ENCODE measurements at regions not wholly inside any gene's neighbourhood (a gene's known extent, or its start where the extent isn't known, plus 50 kb on each side); places are given as distances from the start of the nearest gene placed in this dataset.

DNA sequence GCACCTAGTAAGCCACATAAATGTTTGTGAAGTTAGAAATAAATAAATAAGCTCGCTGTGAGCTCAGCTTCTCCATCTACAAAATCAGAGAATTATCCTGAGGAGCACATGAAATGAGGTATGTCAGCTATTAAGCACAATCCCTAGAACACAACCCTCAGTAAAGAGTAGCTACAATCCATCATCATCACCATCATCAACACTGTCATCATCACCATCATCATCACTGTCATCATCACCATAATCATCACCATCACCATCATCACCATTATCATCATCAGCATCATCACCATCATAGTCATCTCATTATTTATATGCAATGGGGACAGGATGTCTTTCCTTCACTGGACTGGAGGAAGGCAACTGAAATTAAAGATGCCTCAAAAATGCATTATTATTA is 189.6 kb downstream of the NPHP4 start:
- no peak for TF ChIP-seq ESRRA (IDR thresholded peaks at IDR 0.05; ENCODE audit: low read length)
- TF ChIP-seq CHD4 (IDR thresholded peaks at IDR 0.05): no peak
- TF ChIP-seq, protein P1, sequence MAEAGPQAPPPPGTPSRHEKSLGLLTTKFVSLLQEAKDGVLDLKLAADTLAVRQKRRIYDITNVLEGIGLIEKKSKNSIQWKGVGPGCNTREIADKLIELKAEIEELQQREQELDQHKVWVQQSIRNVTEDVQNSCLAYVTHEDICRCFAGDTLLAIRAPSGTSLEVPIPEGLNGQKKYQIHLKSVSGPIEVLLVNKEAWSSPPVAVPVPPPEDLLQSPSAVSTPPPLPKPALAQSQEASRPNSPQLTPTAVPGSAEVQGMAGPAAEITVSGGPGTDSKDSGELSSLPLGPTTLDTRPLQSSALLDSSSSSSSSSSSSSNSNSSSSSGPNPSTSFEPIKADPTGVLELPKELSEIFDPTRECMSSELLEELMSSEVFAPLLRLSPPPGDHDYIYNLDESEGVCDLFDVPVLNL (IDR thresholded peaks at IDR 0.05; ENCODE audit: low read depth, low read length): no peak
- TF ChIP-seq BACH1 (IDR thresholded peaks at IDR 0.05; ENCODE audit: borderline replicate concordance): no peak
- TF ChIP-seq LARP7 (IDR thresholded peaks at IDR 0.05): no peak
- TF ChIP-seq, protein P2, sequence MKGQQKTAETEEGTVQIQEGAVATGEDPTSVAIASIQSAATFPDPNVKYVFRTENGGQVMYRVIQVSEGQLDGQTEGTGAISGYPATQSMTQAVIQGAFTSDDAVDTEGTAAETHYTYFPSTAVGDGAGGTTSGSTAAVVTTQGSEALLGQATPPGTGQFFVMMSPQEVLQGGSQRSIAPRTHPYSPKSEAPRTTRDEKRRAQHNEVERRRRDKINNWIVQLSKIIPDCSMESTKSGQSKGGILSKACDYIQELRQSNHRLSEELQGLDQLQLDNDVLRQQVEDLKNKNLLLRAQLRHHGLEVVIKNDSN (IDR thresholded peaks at IDR 0.05; ENCODE audit: borderline replicate concordance, extremely low read length, insufficient read depth, low read depth, low read length): no peak
- TF ChIP-seq NR2C1 (IDR thresholded peaks at IDR 0.05): no peak
- TF ChIP-seq, protein P3, sequence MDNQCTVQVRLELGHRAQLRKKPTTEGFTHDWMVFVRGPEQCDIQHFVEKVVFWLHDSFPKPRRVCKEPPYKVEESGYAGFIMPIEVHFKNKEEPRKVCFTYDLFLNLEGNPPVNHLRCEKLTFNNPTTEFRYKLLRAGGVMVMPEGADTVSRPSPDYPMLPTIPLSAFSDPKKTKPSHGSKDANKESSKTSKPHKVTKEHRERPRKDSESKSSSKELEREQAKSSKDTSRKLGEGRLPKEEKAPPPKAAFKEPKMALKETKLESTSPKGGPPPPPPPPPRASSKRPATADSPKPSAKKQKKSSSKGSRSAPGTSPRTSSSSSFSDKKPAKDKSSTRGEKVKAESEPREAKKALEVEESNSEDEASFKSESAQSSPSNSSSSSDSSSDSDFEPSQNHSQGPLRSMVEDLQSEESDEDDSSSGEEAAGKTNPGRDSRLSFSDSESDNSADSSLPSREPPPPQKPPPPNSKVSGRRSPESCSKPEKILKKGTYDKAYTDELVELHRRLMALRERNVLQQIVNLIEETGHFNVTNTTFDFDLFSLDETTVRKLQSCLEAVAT (IDR thresholded peaks at IDR 0.05): no peak
- TF ChIP-seq KLF5 (IDR thresholded peaks at IDR 0.05; ENCODE audit: partially characterized antibody): no peak
- ATAC-seq: no peak
- Histone ChIP-seq H3K4me2 (ENCODE audit: control insufficient read depth, insufficient read depth) (no peak overlapping the region), H3K27me3 (replicated peaks in 1 of 2; ENCODE audit: control insufficient read depth in 2 of 2, insufficient read depth in 2 of 2, low read length in 1 of 2) (no peaks in the 10 kb centered on the region), H3K79me2 (ENCODE audit: control insufficient read depth, insufficient read depth, low read length) (no peaks in the 10 kb centered on the region), H3K27ac (ENCODE audit: control insufficient read depth, insufficient read depth) (no peak overlapping the region), H3K9me3 (replicated peaks; ENCODE audit: control insufficient read depth, insufficient read depth, low read length) (no peaks in the 10 kb centered on the region), H4K20me1 (ENCODE audit: control insufficient read depth, insufficient read depth) (no peaks in the 10 kb centered on the region), H3K4me1 (ENCODE audit: control insufficient read depth, insufficient read depth, low read length) (no peaks in the 10 kb centered on the region), H3K36me3 (ENCODE audit: control insufficient read depth in 2 of 2, insufficient read depth in 2 of 2, low read length in 1 of 2) (no peaks in the 10 kb centered on the region), H2AFZ (ENCODE audit: control insufficient read depth, low read depth, low read length) (no peak overlapping the region), H3K4me3 (no peak overlapping the region), H3K9ac (ENCODE audit: control insufficient read depth, insufficient read depth, low read length) (no peak overlapping the region)
- WGBS (ENCODE audit: insufficient coverage, insufficient replicate concordance, low lambda C conversion rate, missing lambda C conversion rate): 0% methylated on average over 1 of the region's 1 CpG
- ChIA-PET CTCF (no interaction called here), SMC1A (ENCODE audit: uncharacterized antibody, unreplicated experiment) (no interaction called here), RAD21 (ENCODE audit: unreplicated experiment) (no interaction called here), POLR2A (no interaction called here)
- BruUV-seq (replicated peaks): no TSS peak
- DNase-seq (ENCODE audit: low read depth, low spot score): no peak
- in situ Hi-C loops (cut with MboI): no loop called here
- intact Hi-C loops (cut with micrococcal nuclease; ENCODE audit: unreplicated experiment): no loop called here
- FAIRE-seq: no peak
